H1 (cell line): ENCODE measurements at regions not wholly inside any gene's neighbourhood (a gene's known extent, or its start where the extent isn't known, plus 50 kb on each side); places are given as distances from the start of the nearest gene placed in this dataset.

Source experiments
- CHD1 ChIP-seq: IDR thresholded peaks from 2 replicates; pipeline ENCODE4 v1.6.1; 2012; ENCODE audit warnings: low read depth, low read length, improper control_type of control experiment
- CHD7 ChIP-seq: fragments of 300-600 bp; sonication (generic); IDR thresholded peaks from 2 replicates; pipeline ENCODE4 v1.7.1; 2012; ENCODE audit warnings: low read length, moderate library complexity, mild to moderate bottlenecking, inconsistent platforms; ENCODE audit not compliant: insufficient replicate concordance
- EP300 ChIP-seq, 2 experiments: IDR thresholded peaks; 1 replicate in 1 of 2; 2 replicates in 1 of 2; pipeline ENCODE4 v1.6.1; 2011 to 2012; ENCODE audit warnings: low read depth in 2 of 2, low read length in 2 of 2, mild to moderate bottlenecking in 2 of 2, borderline replicate concordance in 1 of 2, inconsistent platforms in 1 of 2, moderate library complexity in 1 of 2
- JUND ChIP-seq: IDR thresholded peaks from 2 replicates; pipeline ENCODE4 v1.6.1; 2011; ENCODE audit warnings: mild to moderate bottlenecking, improper control_type of control experiment, low read length
- MAFK ChIP-seq: IDR thresholded peaks from 2 replicates; pipeline ENCODE4 v1.6.1; 2012; ENCODE audit warnings: low read depth, mild to moderate bottlenecking, improper control_type of control experiment, low read length
- SIN3A ChIP-seq, 2 experiments: IDR thresholded peaks in 1 of 2; conservative IDR thresholded peaks in 1 of 2; 2 replicates each; pipeline ENCODE4 v1.6.1; 2011 to 2012; ENCODE audit warnings: low read length in 2 of 2, improper control_type of control experiment in 1 of 2, low read depth in 1 of 2, mild to moderate bottlenecking in 1 of 2

DNA sequence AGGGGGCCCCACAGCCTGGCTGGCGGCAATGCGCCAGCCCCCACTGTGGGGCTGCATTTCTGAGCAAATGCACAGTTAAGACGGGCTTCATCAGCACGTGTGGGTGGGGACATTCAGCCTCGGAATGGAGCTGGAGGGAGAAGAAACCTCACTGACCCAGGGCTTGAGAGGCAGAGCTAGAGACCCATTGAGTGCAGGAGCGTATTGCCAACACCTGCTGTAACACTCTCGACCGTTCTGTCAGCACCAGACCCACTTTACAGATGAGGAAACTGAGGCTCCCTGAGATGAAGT lies 200.9 kb upstream of the RAB6C start (continued):
- TF ChIP-seq CHD7 (no peak), SIN3A (conservative IDR thresholded peaks at IDR 0.05 in 1 of 2, IDR thresholded peaks at IDR 0.05 in 1 of 2; ENCODE audit: low read depth in 1 of 2, low read length in 2 of 2) (no peak), EP300 (IDR thresholded peaks at IDR 0.05; ENCODE audit: borderline replicate concordance in 1 of 2, low read depth in 2 of 2, low read length in 2 of 2) (no peak), JUND (no peak), CHD1 (no peak), MAFK (no peak)
